GM23338 (cell line): ENCODE measurements at regions not wholly inside any gene's neighbourhood (a gene's known extent, or its start where the extent isn't known, plus 50 kb on each side); places are given as distances from the start of the nearest gene placed in this dataset.

Experiments
- CREB1 ChIP-seq: fragments of 250-450 bp; sonication (Bioruptor Pico); IDR thresholded peaks from 2 replicates; pipeline ENCODE4 v1.5.0; 2020; ENCODE audit warnings: low read depth, mild to moderate bottlenecking, moderate library complexity
- NANOG ChIP-seq: IDR thresholded peaks from 2 replicates; pipeline ENCODE4 v1.6.1; 2016; ENCODE audit warnings: antibody characterized with exemption, borderline replicate concordance
- POLR2AphosphoS5 ChIP-seq: IDR thresholded peaks from 2 replicates; pipeline ENCODE4 v1.6.1; 2016; ENCODE audit warnings: antibody characterized with exemption, low read depth
- TF ChIP-seq, protein P1 (sequence below), 2 experiments: fragments of 200-600 bp in 1 of 2; sonication (generic) in 1 of 2; conservative IDR thresholded peaks; 2 replicates each; pipeline versions ENCODE4 v1.5.1 to v1.6.1; 2016 to 2017; ENCODE audit warnings: antibody characterized with exemption in 2 of 2, low read depth in 2 of 2, mild to moderate bottlenecking in 2 of 2, moderate library complexity in 1 of 2
- TF ChIP-seq, protein P2 (sequence below): fragments of 250-450 bp; sonication (Bioruptor Pico); IDR thresholded peaks from 2 replicates; pipeline ENCODE4 v1.5.0; 2020; ENCODE audit warnings: mild to moderate bottlenecking, moderate library complexity

DNA sequence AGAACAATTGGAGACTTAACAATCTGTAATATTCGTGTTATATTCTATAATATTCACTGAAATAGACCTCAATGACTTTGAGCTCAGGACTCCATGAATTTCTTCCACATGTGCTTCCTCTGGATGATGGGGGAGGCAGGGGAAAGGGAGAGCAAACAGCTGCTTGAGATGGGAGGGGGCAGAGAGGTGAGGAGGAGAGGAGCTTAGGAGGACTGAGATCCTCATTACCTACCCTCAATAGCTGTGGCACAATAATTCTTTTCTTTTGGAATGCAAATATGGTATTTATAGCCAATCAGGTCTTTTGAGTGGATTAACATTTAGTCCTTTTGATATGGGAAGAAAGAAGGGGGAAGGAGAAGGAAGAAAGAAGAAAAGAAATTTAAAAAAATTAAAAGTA lies 64.1 kb upstream of the ZNF217 start:
- TF ChIP-seq, protein P1, sequence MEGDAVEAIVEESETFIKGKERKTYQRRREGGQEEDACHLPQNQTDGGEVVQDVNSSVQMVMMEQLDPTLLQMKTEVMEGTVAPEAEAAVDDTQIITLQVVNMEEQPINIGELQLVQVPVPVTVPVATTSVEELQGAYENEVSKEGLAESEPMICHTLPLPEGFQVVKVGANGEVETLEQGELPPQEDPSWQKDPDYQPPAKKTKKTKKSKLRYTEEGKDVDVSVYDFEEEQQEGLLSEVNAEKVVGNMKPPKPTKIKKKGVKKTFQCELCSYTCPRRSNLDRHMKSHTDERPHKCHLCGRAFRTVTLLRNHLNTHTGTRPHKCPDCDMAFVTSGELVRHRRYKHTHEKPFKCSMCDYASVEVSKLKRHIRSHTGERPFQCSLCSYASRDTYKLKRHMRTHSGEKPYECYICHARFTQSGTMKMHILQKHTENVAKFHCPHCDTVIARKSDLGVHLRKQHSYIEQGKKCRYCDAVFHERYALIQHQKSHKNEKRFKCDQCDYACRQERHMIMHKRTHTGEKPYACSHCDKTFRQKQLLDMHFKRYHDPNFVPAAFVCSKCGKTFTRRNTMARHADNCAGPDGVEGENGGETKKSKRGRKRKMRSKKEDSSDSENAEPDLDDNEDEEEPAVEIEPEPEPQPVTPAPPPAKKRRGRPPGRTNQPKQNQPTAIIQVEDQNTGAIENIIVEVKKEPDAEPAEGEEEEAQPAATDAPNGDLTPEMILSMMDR (conservative IDR thresholded peaks at IDR 0.05; ENCODE audit: low read depth in 2 of 2) = no peak
- no peak for TF ChIP-seq CREB1
- peak; percentile 67; the same call in 1 of the 2 replicates for TF ChIP-seq NANOG
- TF ChIP-seq POLR2AphosphoS5 = no peak
- TF ChIP-seq, protein P2, sequence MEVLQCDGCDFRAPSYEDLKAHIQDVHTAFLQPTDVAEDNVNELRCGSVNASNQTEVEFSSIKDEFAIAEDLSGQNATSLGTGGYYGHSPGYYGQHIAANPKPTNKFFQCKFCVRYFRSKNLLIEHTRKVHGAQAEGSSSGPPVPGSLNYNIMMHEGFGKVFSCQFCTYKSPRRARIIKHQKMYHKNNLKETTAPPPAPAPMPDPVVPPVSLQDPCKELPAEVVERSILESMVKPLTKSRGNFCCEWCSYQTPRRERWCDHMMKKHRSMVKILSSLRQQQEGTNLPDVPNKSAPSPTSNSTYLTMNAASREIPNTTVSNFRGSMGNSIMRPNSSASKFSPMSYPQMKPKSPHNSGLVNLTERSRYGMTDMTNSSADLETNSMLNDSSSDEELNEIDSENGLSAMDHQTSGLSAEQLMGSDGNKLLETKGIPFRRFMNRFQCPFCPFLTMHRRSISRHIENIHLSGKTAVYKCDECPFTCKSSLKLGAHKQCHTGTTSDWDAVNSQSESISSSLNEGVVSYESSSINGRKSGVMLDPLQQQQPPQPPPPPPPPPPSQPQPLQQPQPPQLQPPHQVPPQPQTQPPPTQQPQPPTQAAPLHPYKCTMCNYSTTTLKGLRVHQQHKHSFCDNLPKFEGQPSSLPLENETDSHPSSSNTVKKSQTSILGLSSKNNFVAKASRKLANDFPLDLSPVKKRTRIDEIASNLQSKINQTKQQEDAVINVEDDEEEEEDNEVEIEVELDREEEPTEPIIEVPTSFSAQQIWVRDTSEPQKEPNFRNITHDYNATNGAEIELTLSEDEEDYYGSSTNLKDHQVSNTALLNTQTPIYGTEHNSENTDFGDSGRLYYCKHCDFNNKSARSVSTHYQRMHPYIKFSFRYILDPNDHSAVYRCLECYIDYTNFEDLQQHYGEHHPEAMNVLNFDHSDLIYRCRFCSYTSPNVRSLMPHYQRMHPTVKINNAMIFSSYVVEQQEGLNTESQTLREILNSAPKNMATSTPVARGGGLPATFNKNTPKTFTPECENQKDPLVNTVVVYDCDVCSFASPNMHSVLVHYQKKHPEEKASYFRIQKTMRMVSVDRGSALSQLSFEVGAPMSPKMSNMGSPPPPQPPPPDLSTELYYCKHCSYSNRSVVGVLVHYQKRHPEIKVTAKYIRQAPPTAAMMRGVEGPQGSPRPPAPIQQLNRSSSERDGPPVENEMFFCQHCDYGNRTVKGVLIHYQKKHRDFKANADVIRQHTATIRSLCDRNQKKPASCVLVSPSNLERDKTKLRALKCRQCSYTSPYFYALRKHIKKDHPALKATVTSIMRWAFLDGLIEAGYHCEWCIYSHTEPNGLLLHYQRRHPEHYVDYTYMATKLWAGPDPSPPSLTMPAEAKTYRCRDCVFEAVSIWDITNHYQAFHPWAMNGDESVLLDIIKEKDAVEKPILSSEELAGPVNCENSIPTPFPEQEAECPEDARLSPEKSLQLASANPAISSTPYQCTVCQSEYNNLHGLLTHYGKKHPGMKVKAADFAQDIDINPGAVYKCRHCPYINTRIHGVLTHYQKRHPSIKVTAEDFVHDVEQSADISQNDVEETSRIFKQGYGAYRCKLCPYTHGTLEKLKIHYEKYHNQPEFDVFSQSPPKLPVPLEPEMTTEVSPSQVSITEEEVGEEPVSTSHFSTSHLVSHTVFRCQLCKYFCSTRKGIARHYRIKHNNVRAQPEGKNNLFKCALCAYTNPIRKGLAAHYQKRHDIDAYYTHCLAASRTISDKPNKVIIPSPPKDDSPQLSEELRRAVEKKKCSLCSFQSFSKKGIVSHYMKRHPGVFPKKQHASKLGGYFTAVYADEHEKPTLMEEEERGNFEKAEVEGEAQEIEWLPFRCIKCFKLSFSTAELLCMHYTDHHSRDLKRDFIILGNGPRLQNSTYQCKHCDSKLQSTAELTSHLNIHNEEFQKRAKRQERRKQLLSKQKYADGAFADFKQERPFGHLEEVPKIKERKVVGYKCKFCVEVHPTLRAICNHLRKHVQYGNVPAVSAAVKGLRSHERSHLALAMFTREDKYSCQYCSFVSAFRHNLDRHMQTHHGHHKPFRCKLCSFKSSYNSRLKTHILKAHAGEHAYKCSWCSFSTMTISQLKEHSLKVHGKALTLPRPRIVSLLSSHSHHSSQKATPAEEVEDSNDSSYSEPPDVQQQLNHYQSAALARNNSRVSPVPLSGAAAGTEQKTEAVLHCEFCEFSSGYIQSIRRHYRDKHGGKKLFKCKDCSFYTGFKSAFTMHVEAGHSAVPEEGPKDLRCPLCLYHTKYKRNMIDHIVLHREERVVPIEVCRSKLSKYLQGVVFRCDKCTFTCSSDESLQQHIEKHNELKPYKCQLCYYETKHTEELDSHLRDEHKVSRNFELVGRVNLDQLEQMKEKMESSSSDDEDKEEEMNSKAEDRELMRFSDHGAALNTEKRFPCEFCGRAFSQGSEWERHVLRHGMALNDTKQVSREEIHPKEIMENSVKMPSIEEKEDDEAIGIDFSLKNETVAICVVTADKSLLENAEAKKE (CRISPR knock-in tag) = no peak
